Endometrium (tissue), 2 donors: ENCODE measurements at regions not wholly inside any gene's neighbourhood (a gene's known extent, or its start where the extent isn't known, plus 50 kb on each side); places are given as distances from the start of the nearest gene placed in this dataset.

Source experiments
- FAIRE-seq: peaks from 2 replicates; lab custom pipeline; 2012; peaks lifted over from hg19 to GRCh38; lab: Jason Lieb, UNC
- donor health status: control.
- donor health status: control.

- no peak for FAIRE-seq
These were observed 210.8 kb upstream of the POU3F1 start for GRCh38 chr1:38257374-38257773.

- FAIRE-seq, result no peak
These were observed 209.5 kb upstream of the POU3F1 start for GRCh38 chr1:38256072-38256471.

DNA sequence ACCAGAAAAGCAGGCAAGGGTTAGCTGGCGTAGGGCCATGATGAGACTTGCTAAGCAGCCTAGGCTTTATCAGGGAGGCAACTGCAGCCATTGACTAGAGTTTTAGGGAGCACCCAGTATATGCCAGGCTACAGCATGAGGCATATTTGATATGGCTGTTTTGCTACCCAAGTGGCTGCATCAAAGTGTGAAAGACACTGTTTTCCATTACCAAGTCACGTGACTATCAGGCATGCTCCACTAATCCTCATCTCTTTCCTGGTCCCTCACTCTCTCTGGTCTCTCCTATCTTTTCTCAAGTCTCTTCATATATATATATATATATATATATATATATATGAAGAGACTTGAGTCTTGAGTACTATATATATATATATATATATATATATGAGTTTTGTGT, 206.7 kb upstream of the POU3F1 start:
- no peak for FAIRE-seq

DNA sequence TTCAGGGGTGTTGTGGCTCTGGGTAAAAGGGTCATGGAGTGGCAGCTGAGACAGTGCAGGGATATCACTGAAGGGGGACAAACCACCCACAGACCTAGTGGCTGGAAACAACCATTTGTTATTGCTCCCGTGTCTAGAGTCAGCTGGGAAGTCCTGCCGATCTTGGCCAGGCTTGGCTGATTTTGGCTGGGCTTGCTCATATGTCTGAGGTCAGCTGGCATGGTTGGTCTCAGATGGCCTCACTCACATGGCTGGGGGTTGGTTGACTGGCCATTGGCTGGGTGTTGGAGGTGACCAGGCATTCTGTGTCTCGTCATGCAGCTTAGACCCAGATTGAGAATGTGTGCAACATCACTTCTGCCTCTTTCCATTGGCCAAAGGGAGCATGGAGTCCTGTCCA, 203.8 kb upstream of the POU3F1 start:
- FAIRE-seq, result no peak

- FAIRE-seq, result no peak
These were observed 202.4 kb upstream of the POU3F1 start for GRCh38 chr1:38249001-38249400.

DNA sequence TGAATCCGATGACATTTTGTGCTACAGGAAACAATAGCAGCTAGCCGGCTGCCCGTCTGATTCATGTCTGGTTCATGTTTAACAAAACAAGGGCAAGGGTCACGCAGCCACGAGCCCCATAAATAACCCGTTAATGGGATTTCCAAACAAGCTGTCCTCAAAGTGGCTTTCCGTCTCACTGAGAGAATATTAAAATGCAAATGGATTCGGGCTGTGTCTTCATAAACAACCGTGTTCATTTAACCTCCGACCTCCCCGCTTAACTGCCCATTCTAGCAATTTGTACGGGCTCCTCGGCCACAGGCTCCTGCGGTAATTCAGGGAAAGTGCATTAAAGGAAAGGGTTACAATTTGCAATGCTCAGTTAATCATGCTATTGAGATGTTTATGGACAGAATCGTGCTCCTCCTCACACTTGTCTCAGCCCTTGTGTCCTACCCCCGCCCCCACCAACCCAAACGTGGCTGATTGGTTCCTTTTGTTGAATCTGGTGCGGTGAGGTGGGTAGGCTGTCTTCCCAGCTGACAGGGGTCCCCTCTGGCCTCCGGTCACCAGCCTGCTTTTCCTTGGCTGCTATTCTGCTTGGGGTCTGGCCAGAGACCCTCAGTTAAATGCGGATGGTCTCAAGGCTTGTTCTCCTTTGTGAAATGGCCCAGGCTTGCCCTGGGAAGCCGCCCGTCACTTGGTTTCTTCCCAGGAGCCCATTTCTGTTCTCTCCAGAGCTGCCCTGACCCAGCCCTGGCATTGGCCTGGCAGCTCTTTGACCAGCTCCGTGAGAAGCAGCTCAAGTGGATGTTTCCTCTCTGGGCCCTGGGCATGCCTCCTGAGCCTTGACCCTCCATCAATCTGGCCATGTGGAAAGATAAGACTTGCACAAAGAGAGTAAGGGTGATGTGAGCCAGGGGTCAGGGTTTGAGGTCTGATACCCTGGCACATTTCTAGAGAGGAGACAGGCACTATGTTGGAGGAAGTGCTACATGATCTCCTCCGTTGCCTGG, 200.7 kb upstream of the POU3F1 start:
- FAIRE-seq, result peak; percentile 72

- FAIRE-seq, result no peak
These were observed 197.7 kb upstream of the POU3F1 start for GRCh38 chr1:38244218-38244845.

- FAIRE-seq, result no peak
These were observed 196.5 kb upstream of the POU3F1 start for GRCh38 chr1:38243106-38243505.

DNA sequence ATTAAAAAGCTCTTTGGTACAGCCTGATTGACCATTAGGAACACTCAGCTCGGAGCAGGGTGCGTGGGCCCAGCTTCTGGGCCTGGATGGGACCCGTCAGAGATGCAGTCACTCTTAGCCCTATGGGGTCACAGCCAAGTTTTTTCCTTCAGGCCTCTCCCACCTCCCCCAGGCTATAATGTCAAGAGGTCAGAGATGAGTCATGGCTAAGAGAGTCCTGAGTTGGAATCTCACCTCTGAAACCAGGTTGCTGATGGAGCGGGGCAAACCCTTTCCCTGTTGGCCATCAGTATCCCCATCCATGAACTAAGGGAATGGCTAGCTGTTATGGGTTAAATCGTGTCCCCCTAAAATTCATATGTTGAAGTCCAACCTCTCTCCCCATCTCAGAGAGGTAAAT, 195.9 kb upstream of the POU3F1 start:
- no peak for FAIRE-seq

DNA sequence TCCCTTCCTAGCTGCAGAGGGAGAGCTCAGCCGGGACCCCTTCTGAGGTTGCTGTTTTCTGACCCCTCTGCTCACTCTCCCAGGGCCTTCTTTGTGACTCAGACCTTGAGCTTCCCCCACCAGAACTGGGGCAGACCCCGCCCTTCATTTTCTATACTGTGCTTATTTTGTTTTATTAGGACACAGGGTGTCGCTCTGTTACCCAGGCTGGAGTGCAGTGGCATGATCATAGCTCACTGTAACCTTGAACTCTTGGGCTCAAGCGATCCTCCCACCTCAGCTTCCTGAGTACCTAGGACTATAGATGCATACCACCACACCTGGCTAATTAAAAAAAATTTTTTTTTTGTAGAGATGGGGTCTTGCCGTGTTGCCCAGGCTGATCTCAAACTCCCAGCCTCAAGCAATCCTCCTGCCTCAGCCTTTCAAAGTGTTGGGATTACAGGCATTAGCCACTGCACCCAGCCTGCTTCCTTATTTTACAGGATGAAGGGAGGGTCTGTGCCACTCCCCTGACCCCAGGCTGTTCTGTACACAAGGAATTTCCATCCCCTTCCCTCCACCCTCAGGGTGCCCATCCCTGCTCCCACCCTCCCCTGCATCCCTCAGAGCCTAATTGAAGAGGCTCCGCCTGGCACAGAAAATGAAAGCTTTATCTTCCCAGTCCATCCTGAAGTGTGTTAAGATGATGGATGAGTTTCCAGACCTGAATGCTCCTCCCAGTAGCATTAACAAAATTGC, 195.2 kb upstream of the POU3F1 start:
- FAIRE-seq, result no peak

DNA sequence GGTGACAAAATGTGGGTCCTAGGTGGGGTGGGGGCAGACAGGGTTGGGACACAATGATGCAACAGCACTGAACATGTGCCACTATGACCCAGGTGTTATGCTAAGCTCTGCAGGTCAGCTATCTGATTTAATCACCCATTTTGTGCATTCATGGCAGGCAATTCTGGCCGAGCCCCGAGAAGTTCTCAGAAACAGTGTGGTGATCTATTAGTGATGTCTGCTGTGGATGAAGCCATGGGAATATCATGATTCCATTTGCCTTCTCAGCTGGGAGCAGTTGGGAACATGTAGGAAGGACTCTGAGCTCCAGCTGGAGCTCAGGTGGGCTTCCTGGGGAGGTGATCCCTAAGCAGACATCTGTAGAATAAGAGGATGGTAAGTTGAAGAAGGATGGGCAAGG, 194.0 kb upstream of the POU3F1 start:
- FAIRE-seq, result no peak

DNA sequence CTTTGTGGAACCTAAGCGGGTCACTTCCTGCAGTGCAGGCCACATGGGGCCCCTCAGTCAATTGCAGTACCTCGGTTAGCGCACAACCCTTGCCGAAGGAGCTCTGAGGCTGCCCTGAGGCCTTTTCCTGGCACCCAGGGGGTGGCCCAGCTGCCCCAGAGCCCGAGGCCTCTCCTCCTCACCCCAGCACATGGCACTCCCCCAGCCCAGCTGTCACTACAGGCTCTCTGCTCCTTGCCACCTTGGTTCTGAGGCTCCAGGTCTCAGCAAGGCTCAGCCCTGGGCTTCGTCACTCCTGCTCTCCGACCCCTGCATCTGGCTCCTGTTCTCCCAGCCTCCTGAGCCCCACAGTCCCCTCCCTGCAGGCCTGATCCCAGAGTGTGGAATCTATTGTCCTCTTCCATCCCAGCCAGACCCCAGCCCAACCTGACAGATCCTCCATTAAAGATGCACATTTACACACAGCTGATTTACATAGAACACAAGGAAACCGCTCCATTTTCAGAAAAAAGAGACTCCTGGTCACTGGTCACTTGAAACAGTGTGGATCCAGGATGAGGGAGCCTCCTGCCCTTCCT, 192.8 kb upstream of the POU3F1 start:
- no peak for FAIRE-seq

DNA sequence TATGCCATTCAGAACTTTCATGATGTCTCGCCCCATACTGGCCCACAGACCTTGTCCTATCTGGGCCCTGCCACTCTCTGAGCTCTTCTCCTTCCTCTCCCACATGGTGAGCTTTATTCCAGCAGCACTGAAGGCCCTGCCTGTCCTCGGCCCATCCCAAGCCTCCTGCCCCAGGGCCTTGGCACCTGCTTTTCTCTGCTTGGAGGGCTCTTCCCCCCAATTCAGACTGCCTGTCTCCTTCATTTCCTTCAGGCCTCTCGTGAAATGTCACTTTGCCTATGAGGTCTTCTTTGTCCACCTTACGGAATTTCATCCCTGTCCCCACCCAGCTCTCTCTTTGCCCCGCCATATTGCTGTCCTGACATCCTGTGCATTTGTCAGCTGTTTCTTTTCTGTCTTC, 191.7 kb upstream of the POU3F1 start:
- FAIRE-seq, result no peak

- no peak for FAIRE-seq
These were observed 189.1 kb upstream of the POU3F1 start for GRCh38 chr1:38235705-38236104.

DNA sequence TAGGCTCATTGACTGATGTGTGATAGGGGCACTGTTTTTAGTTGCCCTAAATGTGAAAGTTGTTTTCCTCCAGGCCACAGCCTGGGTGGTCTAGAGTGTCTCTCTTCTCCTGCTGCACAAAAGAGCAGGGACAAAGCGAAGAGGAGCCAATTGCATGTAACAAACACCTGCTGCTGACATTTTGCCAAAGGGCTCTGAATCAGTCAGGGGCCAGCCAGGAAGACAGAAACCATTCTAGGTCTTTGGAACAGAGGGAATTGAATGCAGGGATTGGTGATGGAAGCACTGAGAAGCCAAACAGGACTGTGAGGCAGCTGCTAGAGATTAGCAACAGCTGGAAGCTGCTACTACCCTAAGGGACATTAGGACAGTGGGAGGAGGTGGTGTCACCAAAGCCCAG, 185.3 kb upstream of the POU3F1 start:
- FAIRE-seq, result no peak

- no peak for FAIRE-seq
These were observed 182.1 kb upstream of the POU3F1 start for GRCh38 chr1:38228718-38229117.

GRCh38 chr1:38225745-38226144, 179.2 kb upstream of the POU3F1 start:
- no peak for FAIRE-seq

DNA sequence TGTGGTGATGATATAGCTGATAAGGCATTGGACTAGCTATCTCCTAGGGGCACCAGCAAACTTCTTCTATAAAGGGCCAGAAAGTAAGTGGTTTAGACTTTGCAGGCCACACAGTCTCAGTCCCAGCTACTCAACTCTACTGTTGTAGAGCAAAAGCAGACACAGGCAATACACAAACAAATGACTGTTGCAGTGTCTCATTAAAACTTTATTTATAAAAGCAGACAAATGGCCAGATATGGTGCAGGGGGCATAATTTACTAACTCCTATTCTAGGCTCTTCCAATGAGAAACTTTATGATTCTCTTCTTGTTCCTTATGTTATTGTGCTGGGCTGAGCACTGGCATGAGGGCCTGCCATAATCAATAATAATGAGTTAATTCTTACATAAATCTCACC, 176.8 kb upstream of the POU3F1 start:
- no peak for FAIRE-seq

DNA sequence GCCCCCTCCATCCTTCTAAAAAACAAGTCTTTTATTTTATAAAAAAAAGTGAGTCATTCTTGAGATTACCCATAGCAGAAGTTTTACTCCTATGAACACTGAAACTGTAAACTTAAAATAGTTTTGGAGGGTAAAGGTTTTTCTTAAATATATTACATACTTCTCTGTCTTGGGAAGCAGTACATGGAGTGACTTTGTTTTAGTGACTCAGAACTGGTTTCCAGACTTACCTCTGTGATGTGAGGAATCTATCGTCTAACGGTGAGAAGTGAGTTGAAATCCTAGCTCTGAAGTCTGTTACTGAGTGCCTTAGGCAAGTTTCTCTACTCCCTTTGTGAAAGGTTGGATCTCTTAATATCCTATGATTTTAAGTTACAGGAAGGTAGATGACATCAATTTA, 176.3 kb upstream of the POU3F1 start:
- FAIRE-seq, result no peak

DNA sequence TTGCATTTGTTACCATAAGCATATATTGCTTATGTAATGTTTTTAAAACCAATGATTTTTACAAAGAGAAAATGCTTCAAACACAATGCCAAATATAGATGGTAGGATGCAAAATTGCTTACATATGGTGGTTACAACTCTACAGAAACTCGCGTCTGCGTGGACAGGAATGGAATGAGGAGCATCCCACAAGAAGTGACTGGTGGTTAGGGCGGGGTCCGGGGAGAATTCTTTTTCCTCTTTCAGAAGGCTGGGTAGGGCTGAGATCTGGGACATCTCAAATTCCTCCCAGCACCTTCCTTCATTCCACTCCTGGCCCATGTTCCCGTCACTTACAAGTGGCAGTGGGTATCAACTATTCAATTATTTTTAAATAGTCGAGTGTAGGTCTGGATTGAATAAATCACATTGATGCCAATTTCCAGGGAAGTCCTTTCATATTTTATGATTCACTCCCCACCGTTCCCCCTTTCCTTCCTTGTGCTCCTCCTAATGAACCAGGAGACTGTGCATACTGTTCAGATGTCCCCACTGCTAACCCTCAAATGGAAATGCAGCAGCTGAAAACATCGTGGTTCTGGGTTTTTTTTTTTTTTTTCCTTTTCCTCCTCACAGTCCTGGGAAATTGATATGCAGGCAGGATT, 174.5 kb upstream of the POU3F1 start:
- FAIRE-seq, result no peak

DNA sequence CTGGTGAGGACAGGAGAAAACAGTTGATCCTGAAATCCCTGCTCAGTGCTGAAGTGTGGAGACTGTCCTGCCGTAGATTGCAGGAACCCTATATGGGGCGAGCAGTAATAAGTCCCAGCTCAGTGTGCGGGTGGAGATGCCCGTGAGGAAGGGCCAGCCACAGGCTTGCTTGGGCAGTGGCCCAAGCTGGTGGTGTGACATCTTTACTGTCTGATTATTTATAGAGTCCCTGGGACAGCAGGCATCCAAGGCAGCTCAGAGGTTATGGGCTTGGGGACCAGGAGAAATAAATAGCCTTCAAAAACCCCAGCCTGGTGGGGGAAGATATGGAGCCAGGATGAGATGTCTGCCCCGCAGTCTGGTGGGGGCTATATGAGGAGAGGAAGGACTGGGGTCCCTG, 170.7 kb upstream of the POU3F1 start:
- FAIRE-seq, result no peak
